Tibial artery (tissue), 4 donors: ENCODE measurements at regions not wholly inside any gene's neighbourhood (a gene's known extent, or its start where the extent isn't known, plus 50 kb on each side); places are given as distances from the start of the nearest gene placed in this dataset.
"Not testable (repeated sequence)": the region's sequence is repeated elsewhere in the genome, so short reads cannot be mapped to it uniquely, and the experiment has no call there.

Experiments used
- DNase-seq, 2 donors: peaks; one replicate each; pipeline ENCODE4 v3.0.0-alpha.2; 2019
- H3K27ac ChIP-seq, 2 donors: fragments of 200-600 bp; sonication (generic) in 1 of 2; 1 replicate in 1 of 2; 2 replicates in 1 of 2; pipeline ENCODE4 v1.5.1; 2018 to 2019; ENCODE audit warnings: mild to moderate bottlenecking in 1 of 2
- H3K27me3 ChIP-seq, 2 donors: fragments of 200-600 bp; sonication (generic) in 1 of 2; one replicate each; pipeline versions ENCODE4 v1.5.1 to v1.6.0; 2016 to 2019
- H3K36me3 ChIP-seq, 3 donors: fragments of 200-600 bp; sonication (generic) in 2 of 3; one replicate each; pipeline ENCODE4 v1.5.1; 2016 to 2019; ENCODE audit warnings: mild to moderate bottlenecking in 2 of 3
- H3K4me1 ChIP-seq, 4 donors: fragments of 200-600 bp; sonication (generic) in 2 of 4; 1 replicate in 3 of 4; 2 replicates in 1 of 4; pipeline ENCODE4 v1.5.1; 2016 to 2019
- H3K4me3 ChIP-seq, 2 donors: fragments of 200-600 bp; sonication (generic) in 1 of 2; 1 replicate in 1 of 2; 2 replicates in 1 of 2; pipeline ENCODE4 v1.5.1; 2018 to 2019; ENCODE audit warnings: mild to moderate bottlenecking in 2 of 2
- H3K9me3 ChIP-seq, 3 donors: fragments of 200-600 bp; sonication (generic) in 1 of 3; one replicate each; pipeline ENCODE4 v1.5.1; 2016 to 2019
- intact Hi-C: fragments of 100-400 bp; cut with DNase I; formaldehyde crosslinking; loops from one replicate; pipeline ENCODE4 v1.15.0; 2023; ENCODE audit warnings: low total_unique reads
- TF ChIP-seq, protein P1 (sequence below), 2 experiments: fragments of 200-600 bp in 1 of 2; fragments of 450-650 bp in 1 of 2; IDR thresholded peaks; one replicate each; pipeline ENCODE4 v1.5.1; 2017 to 2019; ENCODE audit warnings: antibody characterized with exemption in 2 of 2, mild to moderate bottlenecking in 1 of 2, moderate library complexity in 1 of 2

DNA sequence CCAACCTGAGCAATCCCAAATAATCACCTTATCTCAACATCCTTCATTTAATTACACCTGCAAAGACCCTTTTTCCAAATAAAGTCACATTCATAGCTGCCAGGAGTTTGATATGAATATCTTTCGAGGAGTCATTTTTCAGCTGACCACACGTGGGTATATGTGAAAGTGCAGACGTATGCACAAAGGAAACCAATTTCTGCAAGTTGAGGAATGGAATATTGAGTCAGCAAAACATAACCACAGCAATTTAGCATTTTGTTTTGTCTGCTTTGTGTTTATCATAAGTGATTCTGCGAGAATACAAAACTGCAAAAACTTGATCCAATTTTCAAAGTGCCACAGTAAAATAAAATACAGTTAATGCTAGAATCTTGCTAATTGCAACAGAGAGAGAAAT, 295.9 kb downstream of the SUCLA2 start:
- intact Hi-C loops = no loop called here

DNA sequence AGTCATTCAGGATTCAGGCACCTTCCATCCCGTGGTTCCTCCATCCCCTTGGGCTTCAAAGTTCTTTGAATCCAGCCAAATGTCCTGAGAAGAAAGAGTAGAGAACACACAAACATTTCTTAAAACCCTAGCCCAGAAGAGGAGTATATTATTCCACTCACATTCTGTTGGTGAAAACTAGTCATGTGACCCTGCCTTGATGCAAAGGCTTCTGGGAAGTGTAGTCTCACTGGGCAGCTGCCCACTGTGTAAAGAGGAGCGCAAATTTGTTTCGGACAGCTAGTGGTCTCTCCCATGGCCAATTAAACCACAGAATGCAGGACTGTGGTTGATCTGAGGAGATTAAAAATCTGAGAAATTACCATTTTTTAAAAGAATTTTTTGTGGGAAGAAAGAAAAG, 304.4 kb downstream of the SUCLA2 start:
- Histone ChIP-seq H3K36me3 (no peaks in the 10 kb centered on the region), H3K27me3 (no peaks in the 10 kb centered on the region), H3K4me3 (no peak overlapping the region), H3K27ac (no peak overlapping the region), H3K9me3 (no peaks in the 10 kb centered on the region), H3K4me1 (no peaks in the 10 kb centered on the region)
- DNase-seq = no peak
- TF ChIP-seq, protein P1, sequence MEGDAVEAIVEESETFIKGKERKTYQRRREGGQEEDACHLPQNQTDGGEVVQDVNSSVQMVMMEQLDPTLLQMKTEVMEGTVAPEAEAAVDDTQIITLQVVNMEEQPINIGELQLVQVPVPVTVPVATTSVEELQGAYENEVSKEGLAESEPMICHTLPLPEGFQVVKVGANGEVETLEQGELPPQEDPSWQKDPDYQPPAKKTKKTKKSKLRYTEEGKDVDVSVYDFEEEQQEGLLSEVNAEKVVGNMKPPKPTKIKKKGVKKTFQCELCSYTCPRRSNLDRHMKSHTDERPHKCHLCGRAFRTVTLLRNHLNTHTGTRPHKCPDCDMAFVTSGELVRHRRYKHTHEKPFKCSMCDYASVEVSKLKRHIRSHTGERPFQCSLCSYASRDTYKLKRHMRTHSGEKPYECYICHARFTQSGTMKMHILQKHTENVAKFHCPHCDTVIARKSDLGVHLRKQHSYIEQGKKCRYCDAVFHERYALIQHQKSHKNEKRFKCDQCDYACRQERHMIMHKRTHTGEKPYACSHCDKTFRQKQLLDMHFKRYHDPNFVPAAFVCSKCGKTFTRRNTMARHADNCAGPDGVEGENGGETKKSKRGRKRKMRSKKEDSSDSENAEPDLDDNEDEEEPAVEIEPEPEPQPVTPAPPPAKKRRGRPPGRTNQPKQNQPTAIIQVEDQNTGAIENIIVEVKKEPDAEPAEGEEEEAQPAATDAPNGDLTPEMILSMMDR (IDR thresholded peaks at IDR 0.05) = no peak
- intact Hi-C loops = no loop called here

More for the DNA sequence above, 295.9 kb downstream of the SUCLA2 start:
- no peaks in the 10 kb centered on the region for H3K4me1 ChIP-seq
- H3K27me3 ChIP-seq = no peaks in the 10 kb centered on the region
- H3K36me3 ChIP-seq = no peaks in the 10 kb centered on the region
- no peak for DNase-seq
- TF ChIP-seq, protein P1 (IDR thresholded peaks at IDR 0.05) = no peak
- H3K9me3 ChIP-seq = no peaks in the 10 kb centered on the region
- no peak overlapping the region for H3K4me3 ChIP-seq
- H3K27ac ChIP-seq = no peak overlapping the region

DNA sequence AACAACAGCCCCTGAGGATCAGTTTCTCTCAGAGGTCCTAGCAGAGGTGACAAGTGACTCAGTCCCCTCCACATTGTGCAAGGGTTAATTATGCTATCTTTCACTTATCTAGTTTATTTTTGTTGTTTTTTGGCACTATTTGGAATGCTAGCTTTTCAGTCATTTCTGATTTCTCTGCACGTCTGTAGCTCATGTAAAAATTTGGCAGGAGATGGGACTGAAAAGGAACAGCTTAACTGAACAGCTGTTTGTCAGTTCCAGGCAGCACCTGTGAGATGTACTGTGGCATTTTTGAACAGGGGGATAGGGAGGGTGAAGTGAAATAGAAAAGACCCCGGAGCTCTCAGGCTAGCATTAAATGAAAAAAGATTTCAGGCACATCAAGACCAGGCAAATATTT, 313.5 kb downstream of the SUCLA2 start:
- no peaks in the 10 kb centered on the region for H3K4me1 ChIP-seq
- no peaks in the 10 kb centered on the region for H3K27me3 ChIP-seq
- H3K27ac ChIP-seq = no peak overlapping the region
- H3K9me3 ChIP-seq = no peaks in the 10 kb centered on the region
- TF ChIP-seq, protein P1 (IDR thresholded peaks at IDR 0.05) = no peak
- no peaks in the 10 kb centered on the region for H3K36me3 ChIP-seq
- intact Hi-C loops = no loop called here
- DNase-seq = no peak
- no peak overlapping the region for H3K4me3 ChIP-seq

DNA sequence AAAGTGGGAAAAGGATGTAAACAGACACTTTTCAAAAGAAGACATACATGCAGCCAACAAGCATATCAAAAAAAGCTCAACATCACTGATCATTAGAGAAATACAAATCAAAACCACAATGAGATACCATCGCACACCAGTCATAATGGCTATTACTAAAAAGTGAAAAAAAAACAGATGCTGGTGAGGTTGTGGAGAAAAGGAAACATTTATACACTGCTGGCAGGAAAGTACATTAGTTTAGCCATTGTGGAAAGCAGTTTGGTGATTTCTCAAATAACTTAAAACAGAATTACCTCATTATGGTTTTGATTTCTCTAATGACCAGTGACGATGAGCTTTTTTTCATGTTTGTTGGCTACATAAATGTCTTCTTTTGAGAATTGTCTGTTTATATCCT, 315.9 kb downstream of the SUCLA2 start:
- H3K36me3 ChIP-seq, intact Hi-C loops, DNase-seq, H3K4me3 ChIP-seq, H3K4me1 ChIP-seq, H3K27ac ChIP-seq, H3K27me3 ChIP-seq, H3K9me3 ChIP-seq: not testable (repeated sequence)

DNA sequence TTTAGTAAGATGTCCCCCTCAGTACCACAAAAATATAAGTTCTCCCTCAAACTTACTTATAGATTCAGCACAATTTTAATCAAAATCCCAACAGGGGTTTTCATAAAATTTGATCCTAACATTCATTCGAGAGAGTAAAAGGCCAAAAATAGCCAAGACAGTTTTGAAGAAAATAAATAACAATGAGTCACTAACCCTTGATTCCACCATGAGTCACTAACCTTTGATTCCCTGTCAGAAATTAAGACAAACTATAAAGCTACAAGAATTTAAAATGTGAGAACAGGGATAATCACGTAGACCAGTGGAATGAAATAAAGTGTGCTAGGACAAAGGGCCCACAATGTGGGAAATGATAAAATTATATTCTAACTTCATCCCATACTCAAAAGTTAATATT, 320.3 kb downstream of the SUCLA2 start:
- Histone ChIP-seq H3K4me1 (peaks cover 0 to 8% (median 4%) of the 10 kb centered on the region in 4 donors), H3K36me3 (no peaks in the 10 kb centered on the region), H3K27me3 (no peaks in the 10 kb centered on the region), H3K9me3 (no peaks in the 10 kb centered on the region), H3K4me3 (no peak overlapping the region), H3K27ac (no peak overlapping the region)
- DNase-seq = no peak
- intact Hi-C loops = no loop called here
- TF ChIP-seq, protein P1 (IDR thresholded peaks at IDR 0.05) = no peak

DNA sequence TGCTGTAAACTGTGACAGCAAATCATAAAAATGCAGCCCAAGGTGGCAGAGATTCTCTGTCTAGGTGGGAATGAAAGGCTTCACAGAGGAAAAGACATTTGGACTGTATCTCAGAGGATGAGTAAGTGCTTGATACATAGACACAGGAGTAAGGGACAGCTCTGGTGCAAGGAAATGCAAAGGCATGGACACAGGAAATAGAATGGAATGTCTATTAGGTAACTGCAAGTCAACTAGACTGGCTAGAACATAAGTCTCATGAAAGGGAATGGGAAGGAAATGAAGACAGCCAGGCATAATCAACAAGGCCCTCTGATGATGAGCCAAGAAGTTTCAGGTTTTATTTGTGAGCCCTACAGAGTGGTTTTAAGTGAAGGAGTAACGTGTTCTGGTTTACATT, 321.7 kb downstream of the SUCLA2 start:
- H3K27ac ChIP-seq = no peak overlapping the region
- TF ChIP-seq, protein P1 (IDR thresholded peaks at IDR 0.05) = no peak
- H3K4me1 ChIP-seq = peaks cover 0 to 8% (median 4%) of the 10 kb centered on the region in 4 donors
- DNase-seq = no peak
- H3K9me3 ChIP-seq = no peaks in the 10 kb centered on the region
- no peaks in the 10 kb centered on the region for H3K27me3 ChIP-seq
- intact Hi-C loops = no loop called here
- H3K36me3 ChIP-seq = no peaks in the 10 kb centered on the region
- H3K4me3 ChIP-seq = no peak overlapping the region
